GM12878 (cell line): ENCODE measurements at regions not wholly inside any gene's neighbourhood (a gene's known extent, or its start where the extent isn't known, plus 50 kb on each side); places are given as distances from the start of the nearest gene placed in this dataset.

Experiments
- ATAC-seq: fragments of 200-7000 bp; cut with Tn5 transposase; 3 replicates; pipeline ENCODE4 v1.9.1; 2020; ENCODE audit warnings: mild to moderate bottlenecking, moderate library complexity
- BruUV-seq: library from RNA; stranded (reverse); fragments of 400-500 nt; replicated peaks from 2 replicates; lab custom pipeline; 2021; lab: Mats Ljungman, UMichigan
- CTCF ChIA-PET: fragments of 300-600 bp; sonication (Branson Sonifier 250); formaldehyde crosslinking; extraction: SDS; loops from one replicate; lab custom pipeline; 2021; ENCODE audit warnings: inconsistent platforms; lab: Yijun Ruan, JAX
- POLR2A ChIA-PET: fragments of 350-600 bp; formaldehyde crosslinking; extraction: SDS; loops from one replicate; lab custom pipeline; 2021; ENCODE audit warnings: inconsistent platforms; lab: Charles Lee
- RAD21 ChIA-PET: fragments of 300-600 bp; sonication (Branson Sonifier 250); formaldehyde crosslinking; loops from one replicate; lab custom pipeline; 2023; ENCODE audit warnings: antibody characterized with exemption; ENCODE audit not compliant: unreplicated experiment; lab: Charles Lee
- SMC1A ChIA-PET: fragments of 300-600 bp; sonication (Branson Sonifier 250); formaldehyde crosslinking; loops from one replicate; lab custom pipeline; 2023; ENCODE audit not compliant: unreplicated experiment, uncharacterized antibody; lab: Charles Lee
- DNase-seq: peaks from one replicate; pipeline ENCODE4 v3.0.0-alpha.2; 2011; ENCODE audit warnings: low read depth, low spot score
- FAIRE-seq: peaks from 3 replicates; lab custom pipeline; 2011; peaks lifted over from hg19 to GRCh38; lab: Jason Lieb, UNC
- H2AFZ ChIP-seq: 2 replicates; pipeline ENCODE4 v1.6.0; 2011; ENCODE audit warnings: low read depth, low read length, control low read depth; ENCODE audit not compliant: control insufficient read depth
- H3K27ac ChIP-seq: 2 replicates; pipeline ENCODE4 v1.5.1; 2011; ENCODE audit warnings: control low read depth; ENCODE audit not compliant: control insufficient read depth, insufficient read depth
- H3K27me3 ChIP-seq, 2 experiments: replicated peaks in 1 of 2; 2 replicates each; pipeline versions ENCODE4 v1.6.0 to v1.6.1; 2011; ENCODE audit warnings: low read length in 1 of 2; ENCODE audit not compliant: control insufficient read depth in 2 of 2, insufficient read depth in 2 of 2
- H3K36me3 ChIP-seq, 2 experiments: 2 replicates each; pipeline ENCODE4 v1.5.1; 2011; ENCODE audit warnings: low read length in 1 of 2; ENCODE audit not compliant: control insufficient read depth in 2 of 2, insufficient read depth in 2 of 2
- H3K4me1 ChIP-seq: 2 replicates; pipeline ENCODE4 v1.6.1; 2011; ENCODE audit warnings: mild to moderate bottlenecking, low read length, moderate library complexity, mixed read lengths; ENCODE audit not compliant: control insufficient read depth, insufficient read depth
- H3K4me2 ChIP-seq: 2 replicates; pipeline ENCODE4 v1.6.0; 2011; ENCODE audit warnings: control low read depth; ENCODE audit not compliant: control insufficient read depth, insufficient read depth
- H3K4me3 ChIP-seq: fragments of 200-600 bp; sonication (generic); 2 replicates; pipeline ENCODE4 v1.5.1; 2016
- H3K79me2 ChIP-seq: 2 replicates; pipeline ENCODE4 v1.6.0; 2011; ENCODE audit warnings: low read length; ENCODE audit not compliant: control insufficient read depth, insufficient read depth
- H3K9ac ChIP-seq: 2 replicates; pipeline ENCODE4 v1.8.0; 2011; ENCODE audit warnings: low read length, control low read depth, mixed read lengths; ENCODE audit not compliant: control insufficient read depth, insufficient read depth
- H3K9me3 ChIP-seq: replicated peaks from 3 replicates; pipeline ENCODE4 v1.5.1; 2011; ENCODE audit warnings: mild to moderate bottlenecking, low read length; ENCODE audit not compliant: control insufficient read depth, insufficient read depth
- H4K20me1 ChIP-seq: 2 replicates; pipeline ENCODE4 v1.6.0; 2011; ENCODE audit not compliant: control insufficient read depth, insufficient read depth
- CREM ChIP-seq: IDR thresholded peaks from 2 replicates; pipeline ENCODE4 v1.6.1; 2014; ENCODE audit warnings: antibody characterized with exemption, low read depth
- FOXM1 ChIP-seq: IDR thresholded peaks from 2 replicates; pipeline ENCODE4 v1.6.1; 2012; ENCODE audit warnings: low read depth, mild to moderate bottlenecking, inconsistent platforms, low read length, moderate library complexity
- HDGF ChIP-seq: fragments of 450-650 bp; IDR thresholded peaks from 2 replicates; pipeline ENCODE4 v1.6.1; 2016; ENCODE audit warnings: antibody characterized with exemption
- KAT2A ChIP-seq: conservative IDR thresholded peaks from 2 replicates; pipeline ENCODE4 v1.6.1; 2011; ENCODE audit warnings: low read depth, low read length; ENCODE audit not compliant: control insufficient read depth
- POLR2AphosphoS5 ChIP-seq: IDR thresholded peaks from 2 replicates; pipeline ENCODE4 v1.6.1; 2011; ENCODE audit warnings: mild to moderate bottlenecking, low read length, inconsistent platforms
- POU2F2 ChIP-seq: IDR thresholded peaks from 3 replicates; pipeline ENCODE4 v1.6.1; 2011; ENCODE audit warnings: low read depth, mild to moderate bottlenecking, low read length, borderline replicate concordance
- SIX5 ChIP-seq: IDR thresholded peaks from 2 replicates; pipeline ENCODE4 v1.6.1; 2011; ENCODE audit warnings: mild to moderate bottlenecking, low read depth, low read length, moderate library complexity; ENCODE audit not compliant: severe bottlenecking
- TARDBP ChIP-seq: IDR thresholded peaks from 2 replicates; pipeline ENCODE4 v1.6.1; 2016; ENCODE audit warnings: borderline replicate concordance
- ZNF687 ChIP-seq: fragments of 450-650 bp; IDR thresholded peaks from 2 replicates; pipeline ENCODE4 v1.6.1; 2017; ENCODE audit warnings: mild to moderate bottlenecking, moderate library complexity
- WGBS: methylation state at CpG from one replicate; pipeline ENCODE4 v1.1.6; 2016; ENCODE audit warnings: low lambda C conversion rate; ENCODE audit not compliant: insufficient replicate concordance, insufficient coverage; ENCODE audit errors: missing lambda C conversion rate; 5-methylcytosine and 5-hydroxymethylcytosine counted together
- in situ Hi-C: fragments of 300-500 bp; cut with MboI; formaldehyde crosslinking; loops from 9 replicates; pipeline ENCODE4 v1.14.3; 2018; ENCODE audit warnings: mixed read lengths
- intact Hi-C: fragments of 100-400 bp; cut with micrococcal nuclease; formaldehyde crosslinking; loops from one replicate; pipeline ENCODE4 v1.14.2; 2022; ENCODE audit not compliant: unreplicated experiment
- TF ChIP-seq, protein P1 (sequence below): fragments of 450-650 bp; conservative IDR thresholded peaks from 2 replicates; pipeline ENCODE4 v1.6.1; 2017; ENCODE audit warnings: mild to moderate bottlenecking, moderate library complexity
- TF ChIP-seq, protein P2 (sequence below): fragments of 450-650 bp; IDR thresholded peaks from 2 replicates; pipeline ENCODE4 v1.6.1; 2017; ENCODE audit warnings: low read depth, mild to moderate bottlenecking, moderate library complexity

- intact Hi-C loops = no loop called here
- Histone ChIP-seq H3K4me2 (no peak overlapping the region), H3K27me3 (no peaks in the 10 kb centered on the region; a peak in 1 of 4 replicates), H3K36me3 (no peaks in the 10 kb centered on the region), H3K27ac (no peak overlapping the region)
- FAIRE-seq = no peak
- no peak for DNase-seq
- CTCF ChIA-PET = no interaction called here
- ATAC-seq = no peak
- no peak for TF ChIP-seq POU2F2
- TF ChIP-seq, all 136 proteins: peak for 0
- BruUV-seq = no TSS peak
- no peak overlapping the region for H2AFZ ChIP-seq
- ChIA-PET RAD21 (no interaction called here), POLR2A (no interaction called here), SMC1A (no interaction called here)
- no peaks in the 10 kb centered on the region for H4K20me1 ChIP-seq
- no peak overlapping the region for H3K4me3 ChIP-seq
- no peaks in the 10 kb centered on the region for H3K79me2 ChIP-seq
- no peak overlapping the region for H3K9ac ChIP-seq
- in situ Hi-C loops = no loop called here
- WGBS = 9% methylated on average over 6 of the region's 9 CpGs
- no peaks in the 10 kb centered on the region; the same call in 2 of the 3 replicates for H3K9me3 ChIP-seq
- H3K4me1 ChIP-seq = peaks cover 5% of the 10 kb centered on the region; the same call in 1 of the 2 replicates
Measured at GRCh38 chr17:73877962-73878361, 233.7 kb upstream of the SDK2 start.

- DNase-seq (no peak), FAIRE-seq (no peak), ATAC-seq (no peak)
- no peak overlapping the region for H3K4me3 ChIP-seq
- POLR2A ChIA-PET = no interaction called here
- BruUV-seq = no TSS peak
- no peaks in the 10 kb centered on the region for H4K20me1 ChIP-seq
- H3K36me3 ChIP-seq = no peaks in the 10 kb centered on the region
- WGBS = 37% methylated on average over 14 of the region's 14 CpGs
- in situ Hi-C loops (no loop called here), intact Hi-C loops (no loop called here)
- H3K9me3 ChIP-seq = no peaks in the 10 kb centered on the region
- H3K4me2 ChIP-seq = no peak overlapping the region
- H3K9ac ChIP-seq = no peak overlapping the region
- CTCF ChIA-PET = no interaction called here
- H3K79me2 ChIP-seq = no peaks in the 10 kb centered on the region
- peaks cover 5% of the 10 kb centered on the region; the same call in 1 of the 2 replicates for H3K4me1 ChIP-seq
- no peaks in the 10 kb centered on the region; a peak in 1 of 4 replicates for H3K27me3 ChIP-seq
- SMC1A ChIA-PET = no interaction called here
- H2AFZ ChIP-seq = no peak overlapping the region
- no peak overlapping the region for H3K27ac ChIP-seq
- RAD21 ChIA-PET = no interaction called here
- TF ChIP-seq HDGF (no peak), TARDBP (no peak), CREM (no peak), SIX5 (no peak), ZNF687 (no peak), POLR2AphosphoS5 (no peak), FOXM1 (no peak), KAT2A (no peak)
- TF ChIP-seq, protein P1, sequence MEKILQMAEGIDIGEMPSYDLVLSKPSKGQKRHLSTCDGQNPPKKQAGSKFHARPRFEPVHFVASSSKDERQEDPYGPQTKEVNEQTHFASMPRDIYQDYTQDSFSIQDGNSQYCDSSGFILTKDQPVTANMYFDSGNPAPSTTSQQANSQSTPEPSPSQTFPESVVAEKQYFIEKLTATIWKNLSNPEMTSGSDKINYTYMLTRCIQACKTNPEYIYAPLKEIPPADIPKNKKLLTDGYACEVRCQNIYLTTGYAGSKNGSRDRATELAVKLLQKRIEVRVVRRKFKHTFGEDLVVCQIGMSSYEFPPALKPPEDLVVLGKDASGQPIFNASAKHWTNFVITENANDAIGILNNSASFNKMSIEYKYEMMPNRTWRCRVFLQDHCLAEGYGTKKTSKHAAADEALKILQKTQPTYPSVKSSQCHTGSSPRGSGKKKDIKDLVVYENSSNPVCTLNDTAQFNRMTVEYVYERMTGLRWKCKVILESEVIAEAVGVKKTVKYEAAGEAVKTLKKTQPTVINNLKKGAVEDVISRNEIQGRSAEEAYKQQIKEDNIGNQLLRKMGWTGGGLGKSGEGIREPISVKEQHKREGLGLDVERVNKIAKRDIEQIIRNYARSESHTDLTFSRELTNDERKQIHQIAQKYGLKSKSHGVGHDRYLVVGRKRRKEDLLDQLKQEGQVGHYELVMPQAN = no peak
- TF ChIP-seq, protein P2, sequence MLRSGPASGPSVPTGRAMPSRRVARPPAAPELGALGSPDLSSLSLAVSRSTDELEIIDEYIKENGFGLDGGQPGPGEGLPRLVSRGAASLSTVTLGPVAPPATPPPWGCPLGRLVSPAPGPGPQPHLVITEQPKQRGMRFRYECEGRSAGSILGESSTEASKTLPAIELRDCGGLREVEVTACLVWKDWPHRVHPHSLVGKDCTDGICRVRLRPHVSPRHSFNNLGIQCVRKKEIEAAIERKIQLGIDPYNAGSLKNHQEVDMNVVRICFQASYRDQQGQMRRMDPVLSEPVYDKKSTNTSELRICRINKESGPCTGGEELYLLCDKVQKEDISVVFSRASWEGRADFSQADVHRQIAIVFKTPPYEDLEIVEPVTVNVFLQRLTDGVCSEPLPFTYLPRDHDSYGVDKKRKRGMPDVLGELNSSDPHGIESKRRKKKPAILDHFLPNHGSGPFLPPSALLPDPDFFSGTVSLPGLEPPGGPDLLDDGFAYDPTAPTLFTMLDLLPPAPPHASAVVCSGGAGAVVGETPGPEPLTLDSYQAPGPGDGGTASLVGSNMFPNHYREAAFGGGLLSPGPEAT = no peak
Measured at GRCh38 chr17:73878923-73879322, 234.7 kb upstream of the SDK2 start.
